GM21515 (cell line): ENCODE measurements at regions not wholly inside any gene's neighbourhood (a gene's known extent, or its start where the extent isn't known, plus 50 kb on each side); places are given as distances from the start of the nearest gene placed in this dataset.

Experiments
- ATAC-seq: cut with Tn5 transposase; IDR thresholded peaks from one replicate; pipeline ENCODE4 v1.9.1; 2021; ENCODE audit not compliant: unreplicated experiment

DNA sequence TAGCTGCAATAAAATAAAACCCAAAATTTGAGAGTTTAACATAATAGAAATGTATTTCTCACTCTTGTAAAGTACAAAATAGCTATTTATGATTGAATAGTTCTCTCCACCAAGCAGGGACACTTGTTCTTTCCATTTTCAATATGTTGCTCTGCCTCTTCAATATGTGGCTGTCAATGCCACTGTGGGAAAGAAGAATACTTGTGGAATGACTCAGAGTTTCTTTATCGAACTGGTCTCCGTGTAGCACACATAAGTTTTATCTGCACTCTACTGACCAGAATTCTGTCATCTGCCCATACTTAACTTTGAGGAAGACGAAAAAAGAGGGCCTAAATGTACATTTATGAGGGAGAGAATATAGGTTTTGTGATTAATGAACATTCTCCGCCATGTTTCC, 256.9 kb downstream of the ATXN7L3B start:
- no peak for ATAC-seq

DNA sequence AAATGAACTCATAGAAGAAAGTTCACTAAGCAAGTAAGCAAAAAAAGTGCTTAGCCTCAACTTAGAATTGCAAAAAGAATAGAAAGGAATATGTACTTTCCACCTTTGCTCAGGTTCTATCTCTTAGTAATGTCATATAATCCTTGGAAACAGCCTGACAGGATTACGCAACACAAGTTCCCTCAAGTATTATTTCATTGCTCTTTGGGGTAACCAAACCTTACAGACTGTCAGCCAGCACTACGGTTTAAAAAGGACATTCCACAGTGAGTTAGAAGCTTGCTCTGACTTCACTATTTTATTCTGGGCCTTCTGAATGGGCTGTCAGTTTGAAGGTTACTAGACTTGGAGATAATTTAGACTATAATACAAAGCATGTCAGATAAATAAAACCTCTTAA, 264.0 kb downstream of the ATXN7L3B start:
- no peak for ATAC-seq

DNA sequence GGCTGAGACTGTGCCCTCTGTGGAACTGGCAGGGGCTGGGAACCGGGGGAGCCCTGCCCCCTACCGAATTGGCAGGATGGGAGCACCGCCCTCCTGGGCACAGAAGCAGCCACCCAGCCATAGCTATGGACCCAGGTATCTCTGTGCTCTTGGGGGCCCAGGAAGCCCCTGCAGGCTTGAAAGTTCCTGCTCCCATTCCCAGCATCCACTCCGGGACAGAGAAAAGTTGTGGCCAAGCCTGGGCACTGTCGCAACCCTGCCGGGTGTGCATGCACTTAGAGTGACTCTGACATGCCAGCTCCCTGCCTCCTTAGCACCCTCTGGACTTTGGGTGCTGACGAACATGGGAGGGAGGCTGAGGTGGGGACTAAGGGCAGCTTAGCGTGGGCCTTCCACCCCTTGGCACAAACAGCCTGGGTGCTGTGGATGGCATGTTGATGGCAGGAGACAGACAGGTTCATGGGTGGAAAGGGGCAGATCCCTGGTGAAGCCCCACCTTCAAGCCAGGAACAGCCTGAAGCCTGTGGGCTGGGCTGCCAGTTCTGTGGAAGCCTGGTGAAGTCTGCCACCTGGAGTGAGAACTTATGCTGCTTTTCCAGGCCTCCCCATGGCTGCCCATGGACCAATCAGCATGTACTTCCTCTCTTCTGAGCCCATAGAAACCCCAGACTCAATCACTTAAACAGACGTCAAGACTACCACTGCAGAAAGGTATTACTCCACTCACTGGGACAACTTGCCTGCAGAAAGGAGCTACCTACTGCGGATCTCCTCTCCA, 279.0 kb downstream of the ATXN7L3B start:
- ATAC-seq, result no peak

DNA sequence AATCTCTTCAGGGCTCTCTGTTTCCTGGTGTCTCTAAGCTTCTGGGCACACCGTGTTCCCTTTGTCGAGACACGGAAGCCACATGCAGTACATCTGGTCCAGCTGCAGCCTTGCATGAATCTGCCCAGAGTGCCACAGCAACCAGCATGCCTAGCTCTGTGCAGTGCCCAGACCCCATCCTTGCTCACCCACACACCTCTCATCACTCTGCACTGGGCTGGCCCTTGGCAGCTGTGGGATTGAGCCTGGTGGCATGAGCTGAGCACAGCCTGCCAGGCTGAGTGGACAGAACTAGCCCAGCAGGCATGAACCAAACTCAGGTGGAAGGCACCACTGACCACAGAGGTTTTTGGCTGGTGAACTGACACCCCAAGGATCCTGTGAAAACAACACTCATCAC, 279.9 kb downstream of the ATXN7L3B start:
- no peak for ATAC-seq

DNA sequence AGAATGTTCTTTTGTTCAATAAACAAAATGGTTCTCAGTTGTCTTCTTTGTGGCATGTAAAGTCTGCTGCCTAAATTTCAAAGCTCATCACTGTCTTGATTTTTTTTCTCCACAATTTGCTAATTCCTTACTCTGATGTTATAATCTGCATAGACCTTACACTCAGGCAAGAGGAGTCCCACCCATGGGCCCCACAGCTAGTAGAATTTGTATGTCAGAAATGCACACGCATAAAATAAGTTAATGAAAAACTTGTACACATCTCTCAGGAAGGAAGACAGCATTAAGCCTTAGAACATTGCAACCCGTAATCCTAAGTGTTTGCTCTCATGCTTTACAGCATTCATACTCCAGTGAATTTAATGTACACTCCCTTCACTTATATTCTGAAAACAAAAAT, 280.8 kb downstream of the ATXN7L3B start:
- no peak for ATAC-seq

DNA sequence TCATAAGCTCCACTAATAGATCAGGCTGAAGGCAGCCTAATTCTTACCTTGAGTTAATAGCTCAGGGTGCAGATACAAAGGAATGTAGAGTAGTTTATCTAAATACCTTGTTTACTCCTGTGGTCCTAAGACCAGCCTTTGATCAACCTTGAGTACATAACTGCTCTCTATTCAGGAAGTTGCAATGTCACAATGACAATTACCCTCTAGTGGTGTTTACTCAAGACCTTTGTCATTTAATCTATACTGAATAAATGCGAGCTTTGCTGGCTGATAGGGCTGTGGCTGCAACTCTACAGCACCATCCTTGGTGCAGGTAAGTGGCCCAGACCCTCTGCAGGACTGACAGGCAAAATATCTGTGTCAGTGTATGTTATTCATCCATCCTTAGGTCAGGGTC, 282.7 kb downstream of the ATXN7L3B start:
- no peak for ATAC-seq

DNA sequence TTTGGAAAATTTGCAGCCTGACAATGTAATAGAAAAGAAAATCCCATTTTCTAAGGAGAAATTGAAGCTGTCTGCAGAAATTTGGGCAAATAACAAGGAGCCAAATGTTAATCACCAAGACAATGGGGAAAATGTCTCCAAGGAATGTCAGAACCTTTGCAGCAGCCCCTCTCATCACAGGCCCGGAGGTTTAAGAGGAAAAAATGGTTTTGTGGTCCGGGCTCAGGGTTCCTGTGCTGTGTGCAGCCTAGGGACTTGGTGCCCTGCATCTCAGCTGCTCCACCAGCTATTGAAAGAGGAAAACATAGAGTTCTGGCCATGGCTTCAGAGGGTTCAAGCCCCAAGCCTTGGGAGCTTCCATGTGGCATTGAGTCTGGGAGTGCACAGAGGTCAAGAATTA, 298.9 kb downstream of the ATXN7L3B start:
- ATAC-seq, result no peak

DNA sequence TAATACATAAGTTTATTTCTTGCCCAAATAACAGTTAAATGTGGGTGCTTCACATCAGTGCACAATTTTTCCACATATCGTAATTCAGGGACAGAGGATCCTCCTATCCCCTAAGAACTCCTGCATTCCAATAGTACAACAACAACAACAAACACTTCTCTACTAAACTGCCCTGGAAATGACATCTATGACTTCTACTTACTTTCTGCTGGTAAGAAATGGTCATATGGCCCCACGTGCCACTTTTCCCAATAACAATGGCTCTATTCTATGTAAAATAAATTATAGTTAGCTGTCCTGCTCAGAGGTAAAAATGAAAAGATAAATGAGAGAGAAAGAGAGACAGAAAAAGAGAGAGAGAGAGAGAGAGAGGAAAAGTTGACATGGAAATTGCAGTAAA, 308.5 kb downstream of the ATXN7L3B start:
- no peak for ATAC-seq

DNA sequence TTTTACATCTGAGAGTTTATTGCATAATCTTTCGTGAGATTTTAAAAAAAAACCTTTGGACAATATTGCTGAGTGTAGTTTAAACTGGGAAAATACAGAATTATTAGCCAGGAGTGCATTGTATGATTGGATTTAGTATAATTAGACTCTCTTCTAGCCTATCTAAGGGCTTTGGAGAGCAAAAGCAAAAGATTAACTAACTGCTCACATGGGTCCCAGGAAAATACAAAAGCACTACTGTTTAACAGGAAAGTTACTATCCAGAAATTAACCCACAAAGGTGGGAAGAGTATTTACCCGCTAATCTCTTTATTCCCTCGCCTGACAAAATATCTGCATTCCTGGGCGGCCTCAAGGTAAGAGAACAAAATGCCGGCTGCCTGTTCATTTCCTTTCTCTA, 309.5 kb downstream of the ATXN7L3B start:
- ATAC-seq, result no peak

DNA sequence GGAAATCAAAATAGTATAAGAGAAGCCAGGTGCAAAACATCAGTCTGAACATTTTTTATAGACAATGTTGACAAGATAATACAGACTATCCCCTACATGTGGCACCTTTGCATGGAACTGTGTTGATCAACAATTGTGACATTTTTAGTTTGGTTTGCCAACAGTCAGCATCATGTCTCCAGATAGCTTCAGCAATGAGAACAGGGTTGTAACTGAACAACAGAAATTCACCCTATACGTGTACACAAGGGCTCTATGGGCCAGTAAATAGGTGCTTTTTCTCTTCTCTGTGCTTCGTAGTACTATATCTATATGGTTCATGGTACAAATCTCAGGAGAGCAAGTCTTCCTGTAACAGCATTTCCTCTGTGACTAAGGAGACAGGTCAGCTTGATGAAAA, 310.4 kb downstream of the ATXN7L3B start:
- ATAC-seq, result no peak

DNA sequence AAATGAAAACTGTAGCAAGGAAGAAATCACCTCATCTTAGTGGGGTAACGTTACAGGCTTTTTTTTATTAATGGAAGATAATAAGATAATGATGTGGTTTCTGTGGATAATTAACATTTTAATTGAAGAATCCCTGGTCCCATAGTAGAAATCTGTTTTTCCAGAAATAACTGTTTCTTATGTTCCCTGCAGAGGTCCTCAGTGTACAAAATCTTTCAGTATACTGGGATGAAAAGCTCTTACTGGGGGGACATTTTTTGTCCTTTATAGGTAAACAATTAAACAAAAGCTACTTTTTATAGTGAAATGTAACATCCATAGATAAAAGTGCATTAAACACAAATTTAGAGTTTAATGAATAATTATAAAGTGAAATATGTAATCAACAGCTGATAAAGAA, 312.2 kb downstream of the ATXN7L3B start:
- no peak for ATAC-seq

DNA sequence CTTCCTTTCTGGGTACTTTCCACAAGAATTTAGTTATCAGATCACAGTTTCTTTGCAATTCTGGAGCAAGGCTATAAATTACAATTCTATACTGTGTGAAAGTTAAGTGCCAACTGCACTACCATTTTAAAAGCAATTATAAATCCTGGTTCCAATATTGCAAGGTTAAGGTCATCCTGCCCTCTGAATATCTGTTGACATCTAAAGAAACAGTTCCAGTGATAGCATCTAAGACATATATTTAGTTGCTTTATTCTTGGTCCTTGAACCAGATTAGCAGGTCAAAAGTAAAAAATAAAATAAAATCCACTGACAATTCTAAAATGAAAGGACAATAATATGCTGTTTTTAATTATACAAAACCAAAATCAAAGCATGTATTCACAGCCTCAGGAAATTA, 334.2 kb downstream of the ATXN7L3B start:
- no peak for ATAC-seq

DNA sequence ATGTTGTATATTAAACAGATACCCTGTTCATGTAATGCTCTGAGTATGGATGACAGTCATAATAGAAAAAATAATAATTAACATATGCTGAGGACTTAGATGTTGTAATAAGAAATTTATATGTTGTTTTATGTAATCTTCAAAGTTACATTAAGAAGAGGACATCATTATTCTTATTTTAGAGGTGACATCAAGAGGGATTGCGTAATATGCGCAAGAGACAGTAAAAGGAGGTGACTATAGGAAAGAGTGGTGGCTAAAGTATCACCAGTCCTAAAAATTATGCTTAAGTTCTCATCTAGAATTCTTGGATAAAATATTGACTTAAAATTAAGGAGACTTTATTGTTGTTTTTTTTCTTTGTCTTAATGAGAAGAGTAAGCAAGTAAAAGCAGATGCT, 323.9 kb downstream of the KCNC2 start:
- ATAC-seq, result no peak

DNA sequence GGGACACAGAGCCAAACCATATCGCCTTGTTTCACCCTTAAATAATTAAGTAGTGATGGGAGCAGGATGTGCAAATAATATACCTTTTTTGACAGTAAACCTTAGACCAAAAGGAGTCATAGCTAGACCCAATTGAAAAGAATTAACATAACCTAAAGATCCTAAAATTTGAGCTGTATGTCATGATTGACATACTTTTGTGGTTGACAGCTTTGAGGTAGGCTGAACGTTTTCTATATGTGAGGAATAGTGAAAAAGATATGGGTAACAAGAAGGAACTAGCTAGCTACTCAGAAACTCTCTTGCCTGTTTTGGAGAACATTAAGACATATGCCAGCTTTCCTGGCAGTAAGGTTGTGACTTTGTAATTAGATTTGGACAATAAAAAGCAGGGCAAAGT, 320.6 kb downstream of the KCNC2 start:
- ATAC-seq, result no peak

DNA sequence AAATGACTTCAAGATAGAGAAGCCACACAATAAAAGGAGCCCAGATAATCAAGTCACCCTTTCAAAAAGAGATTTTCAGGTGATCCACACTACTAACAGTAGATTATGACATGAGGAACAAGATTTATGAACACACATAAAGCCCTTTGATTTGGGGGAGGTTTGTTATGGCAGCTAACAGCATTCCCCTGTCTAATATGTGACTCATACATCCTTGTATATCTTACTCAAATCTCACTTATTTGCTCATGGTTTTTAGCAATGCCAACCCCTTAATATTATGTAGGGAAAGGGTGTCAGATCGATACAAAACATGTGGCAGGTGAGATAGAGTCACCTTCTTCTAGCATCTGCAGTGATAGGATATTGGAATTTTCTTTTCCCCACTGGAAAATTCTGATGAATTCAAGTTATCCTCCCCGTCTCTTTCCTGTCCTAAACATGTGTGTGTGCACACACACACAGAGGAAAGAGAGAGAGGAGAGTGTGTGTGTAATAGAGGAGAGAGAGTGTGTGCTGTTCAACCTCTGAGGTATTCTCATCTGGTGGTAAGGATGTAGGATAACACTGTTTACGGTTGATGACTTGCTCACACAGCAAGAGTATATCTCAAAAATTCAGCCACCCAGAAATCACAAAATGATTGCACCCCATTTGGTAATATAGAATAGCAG, 319.9 kb downstream of the KCNC2 start:
- peak; percentile 54 for ATAC-seq

DNA sequence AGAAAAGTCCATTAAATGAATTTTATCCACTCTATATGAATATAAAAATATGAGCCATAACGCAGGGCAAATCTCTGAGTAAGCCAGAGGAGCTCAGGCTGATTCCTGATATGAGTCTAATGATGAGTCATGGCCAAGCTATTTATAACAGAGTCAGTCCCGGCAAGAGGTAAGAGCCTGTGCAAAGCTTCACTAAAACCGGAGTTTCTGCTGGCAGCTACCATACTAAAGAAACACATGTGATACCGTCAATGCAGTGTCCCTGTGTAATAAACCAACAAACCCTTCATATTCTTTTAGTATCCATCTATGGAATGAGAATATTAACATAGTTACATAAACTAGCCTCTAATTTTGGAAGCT, 319.4 kb downstream of the KCNC2 start:
- peak; percentile 86 for ATAC-seq

DNA sequence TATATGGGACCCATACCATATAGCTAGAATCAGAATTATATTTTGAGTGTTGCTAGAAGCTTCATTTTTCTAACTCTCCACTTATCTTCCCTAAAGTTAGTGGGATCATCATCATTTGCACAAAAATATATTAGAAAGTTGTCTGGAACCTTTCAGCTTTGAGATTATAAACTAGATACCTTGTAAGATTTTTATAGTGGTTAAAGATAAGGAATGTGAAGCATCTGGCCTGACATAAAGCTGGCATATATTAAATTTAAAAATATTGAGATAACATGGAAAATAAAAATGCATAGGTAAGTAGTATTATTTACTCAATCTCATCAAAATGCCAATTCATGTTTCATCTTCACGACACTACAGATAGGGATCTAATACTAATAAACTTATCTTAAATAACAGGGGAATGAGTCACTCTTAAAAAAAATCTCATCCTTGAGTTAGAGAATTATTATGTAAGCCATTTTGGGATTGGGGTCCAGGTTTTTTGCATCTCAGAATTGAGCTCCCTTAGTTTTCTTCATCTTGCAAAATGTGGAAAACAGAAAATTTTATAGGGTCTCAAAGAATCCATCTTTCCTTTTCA, 318.5 kb downstream of the KCNC2 start:
- no peak for ATAC-seq

DNA sequence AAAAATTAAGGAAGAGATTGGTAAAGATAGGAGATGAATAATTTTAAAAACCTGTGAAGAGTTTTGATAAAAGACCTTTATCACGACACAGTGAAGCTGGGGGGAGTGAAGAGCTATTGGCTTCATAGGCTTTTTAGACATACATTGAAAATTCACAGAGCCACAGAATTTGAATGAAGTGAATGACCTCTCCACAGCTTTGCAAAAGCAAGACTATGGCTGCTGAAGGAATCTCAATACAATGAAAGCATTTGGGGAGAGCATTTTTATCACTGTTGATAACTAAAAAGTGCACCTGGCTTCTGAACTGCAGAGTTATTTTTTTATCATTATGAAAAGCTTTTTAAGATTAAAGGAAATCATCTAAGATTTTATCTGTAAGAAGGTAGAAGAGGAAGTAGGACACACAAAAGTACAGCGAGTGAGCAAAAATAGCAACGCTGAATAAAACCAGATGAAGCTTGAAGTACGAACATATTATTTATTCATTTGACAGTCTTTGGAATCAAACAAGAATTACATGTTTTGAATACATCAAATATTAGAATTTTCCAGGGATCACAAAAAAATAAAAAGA, 317.5 kb downstream of the KCNC2 start:
- ATAC-seq, result no peak

DNA sequence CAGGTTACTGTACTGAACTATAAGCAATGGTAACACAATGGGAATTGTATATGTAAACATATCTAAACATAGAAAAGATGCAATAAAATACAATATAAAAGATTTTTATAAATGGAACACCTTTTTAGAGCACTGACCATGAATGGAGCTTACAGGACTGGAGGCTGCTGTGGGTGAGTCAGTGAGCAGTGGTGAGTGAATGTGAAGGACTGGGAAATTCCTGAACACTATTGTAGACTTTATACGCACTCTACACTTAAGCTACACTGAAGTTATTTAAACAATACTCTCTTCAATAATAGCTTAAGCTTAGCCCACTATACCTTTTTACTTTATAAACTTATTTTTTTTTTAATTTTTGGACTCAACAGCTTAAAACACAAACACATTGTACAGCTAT, 313.5 kb downstream of the KCNC2 start:
- no peak for ATAC-seq

DNA sequence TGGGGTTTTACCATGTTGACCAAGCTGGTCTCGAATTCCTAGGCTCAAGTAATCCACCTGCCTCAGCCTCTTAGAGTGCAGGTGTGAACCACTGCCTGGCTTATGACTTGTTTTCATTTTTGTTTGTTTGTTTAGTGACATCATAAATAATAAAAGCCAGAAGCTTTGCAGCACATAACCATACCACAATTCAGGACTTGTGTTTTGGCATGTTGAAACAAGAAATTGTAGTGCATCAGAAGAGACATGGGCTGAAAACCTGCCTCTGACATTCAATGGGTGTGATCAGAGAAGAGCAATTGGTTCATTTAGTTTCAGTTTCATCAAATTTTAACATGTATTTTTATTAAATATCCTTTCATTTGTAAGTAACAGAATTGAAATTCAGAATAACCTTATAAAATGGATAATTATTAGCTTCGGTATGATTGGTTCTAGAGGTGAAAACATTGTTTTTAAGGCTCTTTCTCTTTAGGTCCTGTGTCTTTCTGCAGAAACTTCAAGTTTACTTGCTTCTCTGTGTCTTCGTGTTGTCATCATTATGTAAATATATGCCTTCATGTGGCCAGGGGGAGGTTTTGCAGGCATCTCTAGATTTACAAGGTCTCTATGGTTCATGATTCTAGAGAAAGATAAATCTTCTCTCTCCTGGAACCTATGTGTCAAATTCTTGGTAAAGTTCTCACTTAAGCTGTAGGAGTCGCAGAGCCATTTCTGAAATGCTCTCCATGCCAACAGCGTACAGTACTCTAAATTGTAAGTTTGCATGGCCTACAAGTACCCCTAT, 312.0 kb downstream of the KCNC2 start:
- no peak for ATAC-seq

DNA sequence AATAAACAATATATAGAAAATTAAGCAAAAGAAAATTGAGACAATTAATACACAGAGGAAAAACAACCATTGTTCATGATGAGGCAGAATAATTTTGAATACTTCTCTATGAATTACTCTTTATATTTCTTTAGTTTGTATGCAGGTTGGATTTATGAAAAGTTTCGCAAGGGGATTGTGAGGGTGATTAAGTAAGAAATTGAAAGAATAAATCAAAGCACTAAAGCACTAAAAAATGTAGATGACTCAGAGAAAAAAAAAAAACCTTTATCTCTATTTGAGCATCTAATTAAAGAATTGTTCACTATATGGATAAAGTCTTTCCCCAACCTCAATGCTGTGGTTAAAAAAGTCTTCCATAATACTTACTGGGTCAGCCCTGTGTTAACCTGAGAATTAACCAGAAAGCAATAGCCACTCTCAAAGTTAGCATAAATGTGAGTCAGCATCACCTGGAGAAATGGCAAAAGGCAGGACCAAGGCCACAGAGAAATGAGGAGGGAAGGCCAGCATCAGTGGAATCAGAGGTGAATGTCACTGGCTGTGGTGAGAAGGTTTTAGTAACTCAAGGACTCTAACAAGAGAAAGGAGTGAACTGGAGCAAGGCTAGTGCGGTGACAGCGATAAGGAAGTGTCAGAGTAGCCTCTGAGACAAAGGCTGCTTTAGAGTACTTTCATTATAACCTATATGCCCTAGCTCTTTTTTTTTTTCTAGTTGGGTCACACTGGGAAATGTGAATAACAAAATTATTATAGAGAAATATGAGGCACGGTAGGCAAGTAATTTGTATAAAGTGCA, 310.4 kb downstream of the KCNC2 start:
- no peak for ATAC-seq
